ENCODE measurements at regions not wholly inside any gene's neighbourhood (a gene's known extent, or its start where the extent isn't known, plus 50 kb on each side); places are given as distances from the start of the nearest gene placed in this dataset.

GRCh38 chr2:31664949-31665724, 84.4 kb upstream of the SRD5A2 start:
- TF ChIP-seq EZH2phosphoT487 (IDR thresholded peaks at IDR 0.05) (no peak), CTCF (IDR thresholded peaks at IDR 0.05) (no peak), EZH2 (IDR thresholded peaks at IDR 0.05) (no peak)
- Histone ChIP-seq H3K79me2 (ENCODE audit: low read depth) (no peaks in the 10 kb centered on the region), H3K27ac (no peak overlapping the region), H3K4me2 (no peak overlapping the region), H3K9ac (no peak overlapping the region), H3K9me3 (ENCODE audit: low read depth) (no peaks in the 10 kb centered on the region), H3K4me1 (no peaks in the 10 kb centered on the region), H3K27me3 (no peaks in the 10 kb centered on the region), H3K4me3 (no peak overlapping the region), H3K36me3 (no peaks in the 10 kb centered on the region), H3F3A (ENCODE audit: low read depth) (no peaks in the 10 kb centered on the region), H2AFZ (replicated peaks) (no peak overlapping the region), H4K20me1 (ENCODE audit: low read depth) (no peaks in the 10 kb centered on the region)
- Mint-ChIP-seq H3K4me3 (no peak overlapping the region), H3K27me3 (ENCODE audit: insufficient read depth, low read depth) (no peaks in the 10 kb centered on the region), H3K4me1 (no peaks in the 10 kb centered on the region), H3K9me3 (no peaks in the 10 kb centered on the region), H3K27ac (no peak overlapping the region), H3K36me3 (no peaks in the 10 kb centered on the region)
- DNase-seq (ENCODE audit: low spot score): no peak

GRCh38 chr2:31660812-31661335, 80.1 kb upstream of the SRD5A2 start:
- no peak overlapping the region for H2AFZ ChIP-seq (replicated peaks)
- no peaks in the 10 kb centered on the region for H3K4me1 Mint-ChIP-seq
- H3K27me3 Mint-ChIP-seq (ENCODE audit: insufficient read depth, low read depth): no peaks in the 10 kb centered on the region

GRCh38 chr2:31660165-31660564, 79.4 kb upstream of the SRD5A2 start:
- Histone ChIP-seq H3K36me3 (no peaks in the 10 kb centered on the region), H3K4me1 (no peaks in the 10 kb centered on the region), H3K9ac (no peak overlapping the region), H3F3A (ENCODE audit: low read depth) (no peaks in the 10 kb centered on the region), H3K9me3 (ENCODE audit: low read depth) (no peaks in the 10 kb centered on the region), H3K4me2 (no peak overlapping the region), H4K20me1 (ENCODE audit: low read depth) (no peaks in the 10 kb centered on the region), H3K27me3 (no peaks in the 10 kb centered on the region), H3K27ac (no peak overlapping the region), H3K79me2 (ENCODE audit: low read depth) (no peaks in the 10 kb centered on the region), H3K4me3 (no peak overlapping the region), H2AFZ (replicated peaks) (no peak overlapping the region)
- no peaks in the 10 kb centered on the region for H3K9me3 Mint-ChIP-seq
- no peaks in the 10 kb centered on the region for H3K4me1 Mint-ChIP-seq
- no peak overlapping the region for H3K4me3 Mint-ChIP-seq
- H3K27ac Mint-ChIP-seq: no peak overlapping the region
- TF ChIP-seq CTCF (IDR thresholded peaks at IDR 0.05) (no peak), EZH2 (IDR thresholded peaks at IDR 0.05) (no peak), EZH2phosphoT487 (IDR thresholded peaks at IDR 0.05) (no peak)
- no peak for DNase-seq (ENCODE audit: low spot score)
- H3K27me3 Mint-ChIP-seq (ENCODE audit: insufficient read depth, low read depth): no peaks in the 10 kb centered on the region
- H3K36me3 Mint-ChIP-seq: no peaks in the 10 kb centered on the region

More at GRCh38 chr2:31660812-31661335, 80.1 kb upstream of the SRD5A2 start:
- H3K9me3 Mint-ChIP-seq: no peaks in the 10 kb centered on the region
- no peak overlapping the region for H3K4me2 ChIP-seq
- H3K4me3 Mint-ChIP-seq: no peak overlapping the region
- H3K27ac ChIP-seq: no peak overlapping the region
- no peaks in the 10 kb centered on the region for H3K9me3 ChIP-seq (ENCODE audit: low read depth)
- no peak for DNase-seq (ENCODE audit: low spot score)
- no peaks in the 10 kb centered on the region for H3K27me3 ChIP-seq
- TF ChIP-seq EZH2phosphoT487 (IDR thresholded peaks at IDR 0.05) (no peak), CTCF (IDR thresholded peaks at IDR 0.05) (no peak), EZH2 (IDR thresholded peaks at IDR 0.05) (no peak)
- no peaks in the 10 kb centered on the region for H3K79me2 ChIP-seq (ENCODE audit: low read depth)
- no peaks in the 10 kb centered on the region for H4K20me1 ChIP-seq (ENCODE audit: low read depth)
- no peak overlapping the region for H3K27ac Mint-ChIP-seq
- no peaks in the 10 kb centered on the region for H3K4me1 ChIP-seq
- H3K4me3 ChIP-seq: no peak overlapping the region
- no peak overlapping the region for H3K9ac ChIP-seq
- H3F3A ChIP-seq (ENCODE audit: low read depth): no peaks in the 10 kb centered on the region
- no peaks in the 10 kb centered on the region for H3K36me3 Mint-ChIP-seq
- H3K36me3 ChIP-seq: no peaks in the 10 kb centered on the region
